AG04450 (cell line): ENCODE measurements at regions not wholly inside any gene's neighbourhood (a gene's known extent, or its start where the extent isn't known, plus 50 kb on each side); places are given as distances from the start of the nearest gene placed in this dataset.

ENCODE experiments used
- CTCF ChIA-PET: fragments of 300-600, 350-600 bp; formaldehyde crosslinking; extraction: SDS; loops from one replicate; lab custom pipeline; 2022; ENCODE audit warnings: antibody characterized with exemption, inconsistent platforms; lab: Charles Lee
- POLR2A ChIA-PET: fragments of 350-600 bp; formaldehyde crosslinking; extraction: SDS; loops from one replicate; lab custom pipeline; 2021; ENCODE audit warnings: antibody characterized with exemption, inconsistent platforms; lab: Yijun Ruan, JAX
- DNase-seq: peaks from one replicate; pipeline ENCODE4 v3.0.0-alpha.2; 2011; ENCODE audit warnings: low read depth, low spot score
- H3K27ac ChIP-seq: one replicate; pipeline ENCODE4 v1.5.1; 2012; ENCODE audit warnings: low read depth, low read length, control low read depth
- H3K27me3 ChIP-seq: one replicate; pipeline ENCODE4 v1.6.0; 2012; ENCODE audit warnings: low read length; ENCODE audit not compliant: control insufficient read depth, insufficient read depth
- H3K4me3 ChIP-seq: 2 replicates; pipeline ENCODE4 v1.5.1; 2011; ENCODE audit warnings: mild to moderate bottlenecking, low read depth, low read length, control low read depth
- H3K9me3 ChIP-seq: 2 replicates; pipeline ENCODE4 v1.5.1; 2012; ENCODE audit warnings: low read length; ENCODE audit not compliant: control insufficient read depth, insufficient read depth
- TF ChIP-seq, protein P1 (sequence below): IDR thresholded peaks from 2 replicates; pipeline ENCODE4 v1.5.1; 2011; ENCODE audit warnings: low read depth, low read length, control low read depth, inconsistent platforms

DNA sequence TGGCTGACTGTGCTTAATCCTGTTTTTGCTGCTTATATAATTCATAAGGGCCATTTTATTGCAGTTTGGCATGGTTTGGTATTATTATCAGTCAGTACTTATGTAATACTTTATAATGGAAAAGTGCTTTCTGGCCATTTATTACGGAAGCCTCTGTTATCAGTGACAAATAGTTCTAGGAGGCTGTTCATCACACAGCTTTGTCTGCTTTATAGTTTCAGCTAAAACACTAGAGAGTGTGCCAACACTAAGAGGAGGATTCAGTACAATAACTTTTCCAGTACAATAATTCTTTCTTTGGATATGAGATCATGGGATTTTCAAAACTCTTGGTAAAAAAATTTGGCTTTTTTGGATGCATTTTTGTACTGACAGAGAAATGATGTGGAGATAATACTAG is 102.9 kb upstream of the PTGFR start:
- no peak for DNase-seq
- POLR2A ChIA-PET = no interaction called here
- H3K9me3 ChIP-seq = no peaks in the 10 kb centered on the region

DNA sequence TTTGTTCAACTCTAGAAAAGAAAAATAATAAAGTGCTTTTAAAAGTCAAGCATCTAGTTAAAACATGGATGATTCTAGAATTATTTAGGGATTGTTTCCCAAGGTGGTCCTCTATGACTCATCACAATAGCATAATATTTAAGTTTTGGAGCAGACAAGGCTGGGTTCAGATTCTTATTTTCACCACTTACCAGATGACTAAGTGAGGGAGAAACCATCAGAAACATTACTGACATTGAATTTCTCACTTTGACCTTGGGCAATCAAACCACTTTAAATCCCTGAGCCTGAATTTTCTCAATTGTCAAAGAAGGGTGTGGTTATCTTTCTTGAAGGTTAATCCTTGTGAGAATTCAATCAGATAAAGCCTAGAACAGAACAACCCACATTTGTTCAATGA is 102.5 kb upstream of the PTGFR start:
- Histone ChIP-seq H3K27ac (no peak overlapping the region), H3K27me3 (no peaks in the 10 kb centered on the region), H3K9me3 (no peaks in the 10 kb centered on the region), H3K4me3 (no peak overlapping the region)
- CTCF ChIA-PET = no interaction called here
- TF ChIP-seq, protein P1, sequence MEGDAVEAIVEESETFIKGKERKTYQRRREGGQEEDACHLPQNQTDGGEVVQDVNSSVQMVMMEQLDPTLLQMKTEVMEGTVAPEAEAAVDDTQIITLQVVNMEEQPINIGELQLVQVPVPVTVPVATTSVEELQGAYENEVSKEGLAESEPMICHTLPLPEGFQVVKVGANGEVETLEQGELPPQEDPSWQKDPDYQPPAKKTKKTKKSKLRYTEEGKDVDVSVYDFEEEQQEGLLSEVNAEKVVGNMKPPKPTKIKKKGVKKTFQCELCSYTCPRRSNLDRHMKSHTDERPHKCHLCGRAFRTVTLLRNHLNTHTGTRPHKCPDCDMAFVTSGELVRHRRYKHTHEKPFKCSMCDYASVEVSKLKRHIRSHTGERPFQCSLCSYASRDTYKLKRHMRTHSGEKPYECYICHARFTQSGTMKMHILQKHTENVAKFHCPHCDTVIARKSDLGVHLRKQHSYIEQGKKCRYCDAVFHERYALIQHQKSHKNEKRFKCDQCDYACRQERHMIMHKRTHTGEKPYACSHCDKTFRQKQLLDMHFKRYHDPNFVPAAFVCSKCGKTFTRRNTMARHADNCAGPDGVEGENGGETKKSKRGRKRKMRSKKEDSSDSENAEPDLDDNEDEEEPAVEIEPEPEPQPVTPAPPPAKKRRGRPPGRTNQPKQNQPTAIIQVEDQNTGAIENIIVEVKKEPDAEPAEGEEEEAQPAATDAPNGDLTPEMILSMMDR = no peak
- DNase-seq = no peak
- POLR2A ChIA-PET = no interaction called here

More for the DNA sequence above, 102.9 kb upstream of the PTGFR start:
- Histone ChIP-seq H3K27me3 (no peaks in the 10 kb centered on the region), H3K27ac (no peak overlapping the region), H3K4me3 (no peak overlapping the region)
- CTCF ChIA-PET = no interaction called here
- TF ChIP-seq, protein P1 = no peak

DNA sequence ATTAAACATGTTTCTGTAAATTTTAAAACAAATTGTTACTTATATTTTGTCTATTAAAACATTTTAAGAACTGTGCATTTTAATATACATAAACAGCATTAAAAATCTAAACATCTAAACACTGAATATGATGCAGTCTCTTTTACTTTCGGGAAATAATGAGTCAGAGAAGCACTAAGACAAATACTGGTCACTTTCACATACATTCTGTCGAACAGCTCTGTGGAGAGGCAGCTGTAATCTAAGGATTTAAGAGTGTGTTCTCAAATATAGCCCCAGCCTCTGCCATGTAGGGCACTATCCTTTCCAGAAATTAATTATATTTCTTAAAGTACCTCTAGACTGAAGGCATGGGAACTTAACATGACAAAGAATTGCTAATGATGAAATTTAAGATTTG is 89.6 kb upstream of the PTGFR start:
- CTCF ChIA-PET = interaction anchor here (0.9 kb wide), 1 partner anchor 256 kb away, joined by 3 read pairs; no protein-coding TSS in a partner anchor
- Histone ChIP-seq H3K4me3 (no peak overlapping the region), H3K9me3 (no peaks in the 10 kb centered on the region), H3K27ac (no peak overlapping the region), H3K27me3 (no peaks in the 10 kb centered on the region)
- POLR2A ChIA-PET = no interaction called here
- no peak for DNase-seq
- TF ChIP-seq, protein P1 = no peak

DNA sequence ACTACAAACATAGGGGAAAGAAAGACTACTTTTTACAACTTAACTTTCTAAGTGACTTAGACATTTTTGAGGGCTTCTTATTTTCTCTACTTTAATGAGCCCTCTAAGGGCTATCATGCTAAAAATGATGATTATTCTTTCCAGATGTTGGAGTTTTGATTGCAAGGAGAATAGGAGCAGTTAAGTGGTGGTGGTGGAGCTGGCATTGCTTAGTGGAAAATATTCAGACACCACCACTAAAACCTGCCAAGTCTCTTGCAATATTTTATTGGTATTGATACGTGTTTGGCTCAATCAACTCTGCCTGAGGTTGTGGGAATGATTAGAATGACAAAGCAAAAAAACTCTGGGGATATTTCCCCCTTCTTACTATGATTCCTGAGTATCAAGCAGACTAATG is 82.6 kb upstream of the PTGFR start:
- TF ChIP-seq, protein P1 = no peak
- POLR2A ChIA-PET = no interaction called here
- H3K27me3 ChIP-seq = peaks cover 2% of the 10 kb centered on the region
- no peak overlapping the region for H3K27ac ChIP-seq
- CTCF ChIA-PET = no interaction called here
- no peak overlapping the region for H3K4me3 ChIP-seq
- peaks cover 8% of the 10 kb centered on the region; the same call in 1 of the 2 replicates for H3K9me3 ChIP-seq
- DNase-seq = no peak

DNA sequence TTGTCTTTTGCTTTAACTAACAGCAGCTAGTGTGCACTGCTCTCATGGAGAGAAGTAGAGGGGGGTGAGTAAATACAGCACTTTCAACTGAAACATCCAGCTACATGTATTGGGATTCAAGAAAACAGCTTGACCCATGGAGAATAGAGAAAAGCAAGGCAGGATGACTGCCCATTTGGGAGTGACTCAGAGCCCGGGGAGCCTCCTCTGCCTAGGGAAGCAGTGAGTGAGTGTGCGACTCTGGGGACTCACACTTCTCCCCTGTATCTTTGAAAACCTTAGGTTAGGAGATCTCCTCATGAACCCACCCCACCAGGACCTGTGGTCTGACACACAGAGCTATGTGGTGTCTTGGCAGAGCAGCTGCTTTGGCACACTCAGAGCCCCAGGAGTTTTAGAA is 82.0 kb upstream of the PTGFR start:
- H3K27ac ChIP-seq = no peak overlapping the region
- CTCF ChIA-PET = no interaction called here

More for the DNA sequence above, 82.0 kb upstream of the PTGFR start:
- peaks cover 8% of the 10 kb centered on the region; the same call in 1 of the 2 replicates for H3K9me3 ChIP-seq
- TF ChIP-seq, protein P1 = no peak
- H3K27me3 ChIP-seq = peaks cover 2% of the 10 kb centered on the region
- no peak overlapping the region for H3K4me3 ChIP-seq
- DNase-seq = no peak
- POLR2A ChIA-PET = no interaction called here
